Stomach (tissue), 8 donors: ENCODE measurements at regions not wholly inside any gene's neighbourhood (a gene's known extent, or its start where the extent isn't known, plus 50 kb on each side); places are given as distances from the start of the nearest gene placed in this dataset.

Experiments used
- DNase-seq, 2 donors: peaks; one replicate each; pipeline versions ENCODE4 v3.0.0 to v3.0.0-alpha.2; 2013 to 2019
- H3K27ac ChIP-seq, 5 donors: fragments of 200-600 bp in 4 of 5; sonication (generic) in 4 of 5; one replicate each; pipeline ENCODE4 v1.5.1; 2013 to 2019; ENCODE audit warnings: mild to moderate bottlenecking in 1 of 5, moderate library complexity in 1 of 5
- H3K27me3 ChIP-seq, 3 donors: fragments of 200-600 bp; sonication (generic); one replicate each; pipeline ENCODE4 v1.5.1; 2017 to 2019; ENCODE audit warnings: mixed run types in 1 of 3
- H3K36me3 ChIP-seq, 4 donors: fragments of 200-600 bp; sonication (generic); 1 replicate in 3 of 4; 2 replicates in 1 of 4; pipeline ENCODE4 v1.5.1; 2016 to 2019
- H3K4me1 ChIP-seq, 4 donors: fragments of 200-600 bp; sonication (generic); one replicate each; pipeline ENCODE4 v1.5.1; 2016 to 2019
- H3K4me3 ChIP-seq, 4 donors: fragments of 200-600 bp; sonication (generic) in 3 of 4; one replicate each; pipeline ENCODE4 v1.5.1; 2016 to 2019; ENCODE audit warnings: mild to moderate bottlenecking in 1 of 4
- H3K9me3 ChIP-seq, 4 donors: fragments of 200-600 bp; sonication (generic); one replicate each; pipeline ENCODE4 v1.5.1; 2016 to 2019
- EP300 ChIP-seq: sonication (generic); formaldehyde crosslinking; IDR thresholded peaks from one replicate; pipeline ENCODE4 v1.6.1; 2017; ENCODE audit warnings: antibody characterized with exemption
- POLR2A ChIP-seq, 4 donors: fragments of 450-650 bp; IDR thresholded peaks; one replicate each; pipeline ENCODE4 v1.6.1; 2016; ENCODE audit warnings: antibody characterized with exemption in 4 of 4, control low read depth in 2 of 4, mild to moderate bottlenecking in 1 of 4, moderate library complexity in 1 of 4
- POLR2AphosphoS5 ChIP-seq, 3 donors: sonication (generic); formaldehyde crosslinking; IDR thresholded peaks; one replicate each; pipeline ENCODE4 v1.6.1; 2016; ENCODE audit warnings: antibody characterized with exemption in 3 of 3
- WGBS, 5 donors: extraction: QIAGEN DNeasy Blood & Tissue Kit in 3 of 5; methylation state at CpG; one replicate each; pipeline versions ENCODE4 v1.1.5 to v1.1.7; 2013 to 2018; 5-methylcytosine and 5-hydroxymethylcytosine counted together
- intact Hi-C: fragments of 100-400 bp; cut with DNase I; formaldehyde crosslinking; loops from one replicate; pipeline ENCODE4 v1.15.1; 2023; ENCODE audit warnings: low total_unique reads
- TF ChIP-seq, protein P1 (sequence below), 7 experiments: fragments of 450-650 bp in 4 of 7; fragments of 200-600 bp in 3 of 7; sonication (generic) in 3 of 7; IDR thresholded peaks; one replicate each; pipeline ENCODE4 v1.5.1; 2016 to 2019; ENCODE audit warnings: antibody characterized with exemption in 7 of 7, control low read depth in 2 of 7, mild to moderate bottlenecking in 1 of 7
- donor health status: healthy with polysubstance abuse.
- donor health status: Bipolar disorder and iron deficiency.
- donor health status: healthy.

GRCh38 chr6:147774856-147775255 is 266.4 kb downstream of the SAMD5 start:
- 79 to 87% (median 85%) methylated on average over 3 of the region's 3 CpGs for WGBS, 5 donors

DNA sequence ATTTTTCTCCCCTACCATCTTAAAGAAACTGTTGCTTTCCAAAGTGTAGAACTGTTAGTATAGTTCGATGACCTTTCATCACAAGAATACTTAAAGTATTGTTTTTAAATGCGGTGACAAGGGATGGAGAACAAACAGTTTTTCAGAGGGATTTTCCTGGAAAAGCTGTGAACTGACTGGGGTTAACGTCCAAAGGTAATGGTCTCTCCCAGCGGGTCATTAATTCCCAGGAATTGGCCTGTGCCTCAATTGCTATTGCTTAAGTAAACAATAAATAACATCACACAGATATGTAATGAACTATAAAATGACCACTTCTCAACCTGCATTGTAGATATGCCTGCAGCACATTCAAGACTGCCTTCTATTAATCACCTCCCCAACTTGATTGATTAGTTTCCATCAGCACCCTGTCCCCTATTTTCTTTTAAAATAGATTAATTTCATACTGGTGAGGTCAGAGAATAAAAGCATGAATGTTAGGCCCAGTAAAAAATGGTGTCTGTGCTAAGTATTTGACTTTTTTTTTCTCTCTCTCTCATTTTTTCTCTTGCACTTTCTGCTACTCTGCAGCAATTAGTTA is 268.2 kb downstream of the SAMD5 start:
- Histone ChIP-seq H3K4me1 (no peaks in the 10 kb centered on the region), H3K27me3 (no peaks in the 10 kb centered on the region), H3K9me3 (no peaks in the 10 kb centered on the region), H3K36me3 (no peaks in the 10 kb centered on the region), H3K27ac (no peak overlapping the region), H3K4me3 (no peak overlapping the region)
- no peak for TF ChIP-seq POLR2AphosphoS5 (IDR thresholded peaks at IDR 0.05)
- TF ChIP-seq, protein P1, sequence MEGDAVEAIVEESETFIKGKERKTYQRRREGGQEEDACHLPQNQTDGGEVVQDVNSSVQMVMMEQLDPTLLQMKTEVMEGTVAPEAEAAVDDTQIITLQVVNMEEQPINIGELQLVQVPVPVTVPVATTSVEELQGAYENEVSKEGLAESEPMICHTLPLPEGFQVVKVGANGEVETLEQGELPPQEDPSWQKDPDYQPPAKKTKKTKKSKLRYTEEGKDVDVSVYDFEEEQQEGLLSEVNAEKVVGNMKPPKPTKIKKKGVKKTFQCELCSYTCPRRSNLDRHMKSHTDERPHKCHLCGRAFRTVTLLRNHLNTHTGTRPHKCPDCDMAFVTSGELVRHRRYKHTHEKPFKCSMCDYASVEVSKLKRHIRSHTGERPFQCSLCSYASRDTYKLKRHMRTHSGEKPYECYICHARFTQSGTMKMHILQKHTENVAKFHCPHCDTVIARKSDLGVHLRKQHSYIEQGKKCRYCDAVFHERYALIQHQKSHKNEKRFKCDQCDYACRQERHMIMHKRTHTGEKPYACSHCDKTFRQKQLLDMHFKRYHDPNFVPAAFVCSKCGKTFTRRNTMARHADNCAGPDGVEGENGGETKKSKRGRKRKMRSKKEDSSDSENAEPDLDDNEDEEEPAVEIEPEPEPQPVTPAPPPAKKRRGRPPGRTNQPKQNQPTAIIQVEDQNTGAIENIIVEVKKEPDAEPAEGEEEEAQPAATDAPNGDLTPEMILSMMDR (IDR thresholded peaks at IDR 0.05) = no peak
- TF ChIP-seq POLR2A (IDR thresholded peaks at IDR 0.05) = no peak
- TF ChIP-seq EP300 = no peak
- intact Hi-C loops = no loop called here
- no peak for DNase-seq
- 72 to 88% (median 81%) methylated on average over 4 of the region's 4 CpGs for WGBS, 5 donors

More at GRCh38 chr6:147774856-147775255, 266.4 kb downstream of the SAMD5 start:
- intact Hi-C loops = no loop called here
- Histone ChIP-seq H3K27ac (no peak overlapping the region), H3K4me1 (no peaks in the 10 kb centered on the region), H3K27me3 (no peaks in the 10 kb centered on the region), H3K36me3 (no peaks in the 10 kb centered on the region), H3K4me3 (no peak overlapping the region), H3K9me3 (no peaks in the 10 kb centered on the region)
- DNase-seq = no peak
- no peak for TF ChIP-seq POLR2AphosphoS5 (IDR thresholded peaks at IDR 0.05)

DNA sequence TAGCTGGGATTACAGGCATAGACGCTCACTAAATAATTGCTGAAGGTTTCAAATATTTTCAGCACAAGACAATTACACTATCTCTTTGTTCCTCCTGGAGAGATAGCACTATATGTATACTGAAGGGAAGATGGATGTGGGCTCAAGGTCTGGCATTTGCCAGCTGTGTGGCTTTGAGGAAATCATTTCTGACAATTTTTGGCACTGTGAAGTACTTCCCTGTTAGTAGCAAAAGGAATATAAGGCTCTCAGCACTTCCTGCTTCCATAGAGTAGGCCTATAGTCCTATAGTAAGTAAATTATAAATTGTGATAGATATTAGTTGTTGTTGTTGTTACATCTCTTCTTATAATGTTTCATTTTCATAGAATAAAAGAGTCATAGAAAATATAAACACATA is 271.1 kb downstream of the SAMD5 start:
- intact Hi-C loops = no loop called here
- Histone ChIP-seq H3K4me3 (no peak overlapping the region), H3K9me3 (no peaks in the 10 kb centered on the region), H3K27ac (no peak overlapping the region), H3K27me3 (no peaks in the 10 kb centered on the region), H3K36me3 (no peaks in the 10 kb centered on the region), H3K4me1 (peaks cover 0 to 8% (median 0%) of the 10 kb centered on the region in 4 donors)
- no peak for DNase-seq
- WGBS, 5 donors = 77 to 100% (median 92%) methylated on average over 1 of the region's 1 CpG
- TF ChIP-seq POLR2AphosphoS5 (IDR thresholded peaks at IDR 0.05) = no peak
- TF ChIP-seq, protein P1 (IDR thresholded peaks at IDR 0.05) = no peak
- no peak for TF ChIP-seq EP300
- no peak for TF ChIP-seq POLR2A (IDR thresholded peaks at IDR 0.05)

GRCh38 chr6:147782302-147782701 is 273.8 kb downstream of the SAMD5 start:
- no peaks in the 10 kb centered on the region for H3K36me3 ChIP-seq
- WGBS, 5 donors = 33 to 51% (median 44%) methylated on average over 3 of the region's 3 CpGs
- H3K9me3 ChIP-seq = no peaks in the 10 kb centered on the region
- no peak overlapping the region for H3K4me3 ChIP-seq
- H3K4me1 ChIP-seq = peaks cover 0 to 8% (median 0%) of the 10 kb centered on the region in 4 donors
- no peaks in the 10 kb centered on the region for H3K27me3 ChIP-seq
- TF ChIP-seq, protein P1 (IDR thresholded peaks at IDR 0.05) = no peak
- TF ChIP-seq EP300 (no peak), POLR2AphosphoS5 (IDR thresholded peaks at IDR 0.05) (no peak), POLR2A (IDR thresholded peaks at IDR 0.05) (no peak)
- intact Hi-C loops = no loop called here
- no peak overlapping the region for H3K27ac ChIP-seq
- DNase-seq = peak in 1 of 2 donors; percentile 36

GRCh38 chr6:147784371-147784770 is 275.9 kb downstream of the SAMD5 start:
- no peaks in the 10 kb centered on the region for H3K27me3 ChIP-seq
- H3K27ac ChIP-seq = no peak overlapping the region
- no peaks in the 10 kb centered on the region for H3K36me3 ChIP-seq
- 85 to 93% (median 92%) methylated on average over 2 of the region's 2 CpGs for WGBS, 5 donors
- intact Hi-C loops = no loop called here
- H3K4me3 ChIP-seq = no peak overlapping the region
- H3K4me1 ChIP-seq = peaks cover 0 to 8% (median 0%) of the 10 kb centered on the region in 4 donors
- no peaks in the 10 kb centered on the region for H3K9me3 ChIP-seq
- no peak for DNase-seq
- no peak for TF ChIP-seq POLR2A (IDR thresholded peaks at IDR 0.05)
- no peak for TF ChIP-seq EP300
- TF ChIP-seq POLR2AphosphoS5 (IDR thresholded peaks at IDR 0.05) = no peak
- TF ChIP-seq, protein P1 (IDR thresholded peaks at IDR 0.05) = no peak
